Mesendoderm (in vitro differentiated cells): ENCODE measurements at regions not wholly inside any gene's neighbourhood (a gene's known extent, or its start where the extent isn't known, plus 50 kb on each side); places are given as distances from the start of the nearest gene placed in this dataset.

ENCODE experiments used
- DNase-seq: peaks from one replicate; pipeline ENCODE4 v3.0.0; 2013
- H2AK5ac ChIP-seq: 2 replicates; pipeline ENCODE4 v1.6.1; 2013; ENCODE audit warnings: low read length, inconsistent platforms
- H2BK120ac ChIP-seq: 2 replicates; pipeline ENCODE4 v1.6.1; 2013; ENCODE audit warnings: low read depth, mild to moderate bottlenecking, low read length, moderate library complexity, mixed read lengths
- H2BK15ac ChIP-seq: replicated peaks from 2 replicates; pipeline ENCODE4 v1.6.1; 2013; ENCODE audit warnings: low read depth, mild to moderate bottlenecking, moderate library complexity
- H2BK5ac ChIP-seq: 2 replicates; pipeline ENCODE4 v1.6.1; 2013; ENCODE audit warnings: low read length, inconsistent platforms
- H3K18ac ChIP-seq: 2 replicates; pipeline ENCODE4 v1.6.1; 2013; ENCODE audit warnings: mild to moderate bottlenecking, low read length, mixed read lengths
- H3K23ac ChIP-seq: one replicate; pipeline ENCODE4 v1.6.1; 2013; ENCODE audit warnings: low read length
- H3K27ac ChIP-seq: 2 replicates; pipeline ENCODE4 v1.5.1; 2013; ENCODE audit warnings: low read depth, mild to moderate bottlenecking, inconsistent platforms, low read length, moderate library complexity
- H3K27me3 ChIP-seq: 2 replicates; pipeline ENCODE4 v1.6.1; 2013; ENCODE audit warnings: low read length, control low read depth, mild to moderate bottlenecking, inconsistent platforms; ENCODE audit not compliant: insufficient read depth, poor library complexity
- H3K36me3 ChIP-seq: 2 replicates; pipeline ENCODE4 v1.6.1; 2013; ENCODE audit warnings: low read length, inconsistent platforms; ENCODE audit not compliant: control insufficient read depth, insufficient read depth
- H3K4ac ChIP-seq: one replicate; pipeline ENCODE4 v1.6.1; 2013; ENCODE audit warnings: low read depth, mild to moderate bottlenecking, low read length, moderate library complexity
- H3K4me1 ChIP-seq: 2 replicates; pipeline ENCODE4 v1.6.1; 2013; ENCODE audit warnings: low read depth, low read length, inconsistent platforms; ENCODE audit not compliant: control insufficient read depth
- H3K4me2 ChIP-seq: 2 replicates; pipeline ENCODE4 v1.6.1; 2013; ENCODE audit warnings: low read length
- H3K4me3 ChIP-seq: 2 replicates; pipeline ENCODE4 v1.5.1; 2013; ENCODE audit warnings: mild to moderate bottlenecking, low read length
- H3K56ac ChIP-seq: one replicate; pipeline ENCODE4 v1.6.1; 2013; ENCODE audit warnings: low read length
- H3K79me1 ChIP-seq: 2 replicates; pipeline ENCODE4 v1.6.1; 2013; ENCODE audit warnings: low read length, inconsistent platforms
- H3K79me2 ChIP-seq: 2 replicates; pipeline ENCODE4 v1.6.1; 2013; ENCODE audit warnings: mild to moderate bottlenecking, low read length; ENCODE audit not compliant: control insufficient read depth, insufficient read depth
- H3K9ac ChIP-seq: 2 replicates; pipeline ENCODE4 v1.6.1; 2013; ENCODE audit warnings: low read length, inconsistent platforms
- H4K5ac ChIP-seq: one replicate; pipeline ENCODE4 v1.6.1; 2013; ENCODE audit warnings: low read length
- H4K8ac ChIP-seq: one replicate; pipeline ENCODE4 v1.6.1; 2013; ENCODE audit warnings: low read depth, mild to moderate bottlenecking, control low read depth, low read length, moderate library complexity
- WGBS: extraction: QIAGEN DNeasy Blood & Tissue Kit; methylation state at CpG from one replicate; pipeline ENCODE4 v1.1.7; 2013; ENCODE audit warnings: low lambda C conversion rate, missing lambda C conversion rate; ENCODE audit not compliant: insufficient coverage; ENCODE audit errors: extremely low coverage; 5-methylcytosine and 5-hydroxymethylcytosine counted together

DNA sequence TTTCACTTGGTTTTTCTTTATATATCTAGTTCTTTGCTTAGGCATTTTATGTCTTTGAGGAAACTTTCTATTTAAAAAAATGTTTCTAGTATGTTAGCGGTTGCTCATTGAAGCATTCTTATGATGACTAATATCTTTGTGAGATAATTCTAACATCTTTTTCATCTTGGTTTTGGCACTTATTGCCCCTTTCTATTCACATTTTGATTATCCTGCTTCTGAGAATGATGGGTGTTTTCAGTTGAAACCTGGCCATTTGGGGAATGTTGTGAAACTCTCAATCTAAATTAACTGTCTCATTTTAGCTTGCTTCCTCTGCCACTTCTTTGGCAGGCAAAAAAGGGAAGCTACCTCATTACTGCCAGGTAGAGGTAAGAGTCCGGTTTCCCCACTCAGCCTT lies 683.1 kb downstream of the DOK5 start:
- H3K27me3 ChIP-seq = no peaks in the 10 kb centered on the region
- H2AK5ac ChIP-seq = no peak overlapping the region
- H3K27ac ChIP-seq = no peak overlapping the region
- no peak overlapping the region for H3K9ac ChIP-seq
- no peak overlapping the region for H3K23ac ChIP-seq
- H3K4ac ChIP-seq = no peak overlapping the region
- H4K5ac ChIP-seq = no peak overlapping the region
- no peak overlapping the region for H2BK15ac ChIP-seq
- H3K4me3 ChIP-seq = no peak overlapping the region
- no peak overlapping the region for H2BK5ac ChIP-seq
- DNase-seq = no peak
- WGBS = no CpG with 5 or more reads among the region's 2 CpGs
- H4K8ac ChIP-seq = no peak overlapping the region
- H3K4me1 ChIP-seq = no peaks in the 10 kb centered on the region
- H3K79me2 ChIP-seq = no peaks in the 10 kb centered on the region
- H2BK120ac ChIP-seq = no peak overlapping the region
- H3K4me2 ChIP-seq = no peak overlapping the region
- no peak overlapping the region for H3K18ac ChIP-seq
- H3K56ac ChIP-seq = no peak overlapping the region
- no peaks in the 10 kb centered on the region for H3K79me1 ChIP-seq
- H3K36me3 ChIP-seq = no peaks in the 10 kb centered on the region

- Histone ChIP-seq H3K4me3 (no peak overlapping the region), H4K5ac (no peak overlapping the region), H3K79me2 (no peaks in the 10 kb centered on the region)
Observed at GRCh38 chr20:55155360-55155759, 680.0 kb downstream of the DOK5 start.

DNA sequence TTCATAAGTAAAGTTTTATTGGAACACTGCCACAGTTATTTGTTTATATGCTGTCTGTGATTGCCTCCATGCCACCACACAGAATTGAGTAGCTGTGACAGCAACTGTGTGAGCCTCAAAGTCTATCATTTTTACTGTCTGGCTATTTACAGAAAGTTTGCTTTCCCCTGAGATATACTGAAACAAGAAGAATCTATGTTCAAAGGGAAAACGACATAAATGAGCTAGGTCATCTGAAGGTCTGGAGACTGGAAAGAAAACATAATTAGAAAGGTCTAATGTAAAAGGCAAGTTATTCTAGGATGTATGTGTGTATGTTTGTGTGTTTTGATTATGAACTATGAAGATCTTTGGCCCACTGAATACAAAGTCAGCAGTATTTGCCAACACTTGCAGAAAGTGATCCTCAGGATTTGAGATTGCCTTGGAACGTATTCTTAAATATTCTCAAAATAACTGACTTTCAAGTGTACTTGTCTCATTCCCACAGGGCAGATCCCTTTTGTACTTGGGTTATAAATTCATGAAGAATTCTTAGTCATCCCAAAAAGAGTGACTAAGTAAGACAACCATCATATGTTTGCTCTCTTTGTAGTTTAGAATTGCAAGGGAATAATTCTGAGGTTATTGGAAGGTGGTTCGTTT lies 677.7 kb downstream of the DOK5 start:
- Histone ChIP-seq H3K79me1 (no peaks in the 10 kb centered on the region), H3K36me3 (no peaks in the 10 kb centered on the region), H3K23ac (no peak overlapping the region), H2AK5ac (no peak overlapping the region), H3K18ac (no peak overlapping the region), H2BK5ac (no peak overlapping the region), H3K4me3 (no peak overlapping the region), H3K79me2 (no peaks in the 10 kb centered on the region), H4K8ac (no peak overlapping the region), H4K5ac (no peak overlapping the region), H3K9ac (no peak overlapping the region), H3K4ac (no peak overlapping the region), H3K4me1 (no peaks in the 10 kb centered on the region), H2BK120ac (no peak overlapping the region), H3K27me3 (no peaks in the 10 kb centered on the region), H3K4me2 (no peak overlapping the region), H2BK15ac (no peak overlapping the region), H3K27ac (no peak overlapping the region), H3K56ac (no peak overlapping the region)
- DNase-seq = no peak
- WGBS = no CpG with 5 or more reads among the region's 3 CpGs

More at GRCh38 chr20:55155360-55155759, 680.0 kb downstream of the DOK5 start:
- H3K4me1 ChIP-seq = no peaks in the 10 kb centered on the region
- H2AK5ac ChIP-seq = no peak overlapping the region
- H3K27ac ChIP-seq = no peak overlapping the region
- H3K9ac ChIP-seq = no peak overlapping the region
- no peaks in the 10 kb centered on the region for H3K27me3 ChIP-seq
- no peak overlapping the region for H3K18ac ChIP-seq
- H3K4me2 ChIP-seq = no peak overlapping the region
- no peak for DNase-seq
- H2BK15ac ChIP-seq = no peak overlapping the region
- H2BK5ac ChIP-seq = no peak overlapping the region
- H3K79me1 ChIP-seq = no peaks in the 10 kb centered on the region
- H3K56ac ChIP-seq = no peak overlapping the region
- no peak overlapping the region for H2BK120ac ChIP-seq
- H4K8ac ChIP-seq = no peak overlapping the region
- no peaks in the 10 kb centered on the region for H3K36me3 ChIP-seq
- H3K4ac ChIP-seq = no peak overlapping the region
- H3K23ac ChIP-seq = no peak overlapping the region

GRCh38 chr20:55151171-55151570 lies 675.8 kb downstream of the DOK5 start:
- Histone ChIP-seq H3K27ac (no peak overlapping the region), H3K79me1 (no peaks in the 10 kb centered on the region), H4K5ac (no peak overlapping the region), H4K8ac (no peak overlapping the region), H3K23ac (no peak overlapping the region), H3K18ac (no peak overlapping the region), H3K4me1 (no peaks in the 10 kb centered on the region), H3K4me3 (no peak overlapping the region), H2BK15ac (no peak overlapping the region), H3K36me3 (no peaks in the 10 kb centered on the region), H3K27me3 (no peaks in the 10 kb centered on the region), H3K4me2 (no peak overlapping the region), H2BK120ac (no peak overlapping the region), H2BK5ac (no peak overlapping the region), H2AK5ac (no peak overlapping the region), H3K56ac (no peak overlapping the region), H3K79me2 (no peaks in the 10 kb centered on the region), H3K4ac (no peak overlapping the region), H3K9ac (no peak overlapping the region)
- no peak for DNase-seq
- no CpG with 5 or more reads among the region's 4 CpGs for WGBS

DNA sequence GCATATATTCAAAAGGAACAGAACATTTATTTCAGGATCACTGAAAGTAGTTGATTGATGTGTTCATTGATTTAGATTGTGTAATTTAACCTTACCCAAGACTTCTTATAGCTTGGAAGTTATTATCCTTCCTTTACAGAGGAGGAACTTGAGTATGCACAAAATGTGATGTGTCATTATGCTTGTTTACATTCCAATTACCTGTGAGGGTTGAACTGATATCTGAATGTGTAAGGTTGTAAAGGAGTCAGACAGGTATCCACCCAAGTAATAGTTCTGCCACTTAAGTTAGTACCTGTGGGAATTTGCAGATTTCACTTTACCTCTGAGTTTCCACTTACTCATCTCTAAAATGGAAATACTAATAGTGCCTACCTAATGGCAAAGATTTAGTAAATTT lies 668.2 kb downstream of the DOK5 start:
- Histone ChIP-seq H3K27ac (no peak overlapping the region), H2BK15ac (no peak overlapping the region), H3K18ac (no peak overlapping the region), H3K36me3 (no peaks in the 10 kb centered on the region), H3K4me1 (no peaks in the 10 kb centered on the region), H3K27me3 (no peaks in the 10 kb centered on the region), H2AK5ac (no peak overlapping the region), H3K4me2 (no peak overlapping the region), H3K4me3 (no peak overlapping the region), H3K23ac (no peak overlapping the region), H4K5ac (no peak overlapping the region), H2BK5ac (no peak overlapping the region), H3K79me1 (no peaks in the 10 kb centered on the region), H3K79me2 (no peaks in the 10 kb centered on the region), H3K4ac (no peak overlapping the region), H3K9ac (no peak overlapping the region), H2BK120ac (no peak overlapping the region), H3K56ac (no peak overlapping the region), H4K8ac (no peak overlapping the region)
- DNase-seq = no peak

GRCh38 chr20:55142932-55143331 lies 667.5 kb downstream of the DOK5 start:
- WGBS = no CpG with 5 or more reads among the region's 5 CpGs

More at GRCh38 chr20:55142932-55143331, 667.5 kb downstream of the DOK5 start:
- Histone ChIP-seq H3K79me2 (no peaks in the 10 kb centered on the region), H2BK5ac (no peak overlapping the region), H3K4me2 (no peak overlapping the region), H2AK5ac (no peak overlapping the region), H3K79me1 (no peaks in the 10 kb centered on the region), H3K23ac (no peak overlapping the region), H3K4me3 (no peak overlapping the region), H3K27me3 (no peaks in the 10 kb centered on the region), H2BK120ac (no peak overlapping the region), H3K4ac (no peak overlapping the region), H3K27ac (no peak overlapping the region), H3K18ac (no peak overlapping the region), H2BK15ac (no peak overlapping the region), H3K4me1 (no peaks in the 10 kb centered on the region), H3K9ac (no peak overlapping the region), H3K56ac (no peak overlapping the region), H4K8ac (no peak overlapping the region), H3K36me3 (no peaks in the 10 kb centered on the region), H4K5ac (no peak overlapping the region)
- no peak for DNase-seq
